ENCODE measurements at regions not wholly inside any gene's neighbourhood (a gene's known extent, or its start where the extent isn't known, plus 50 kb on each side); places are given as distances from the start of the nearest gene placed in this dataset.

DNA sequence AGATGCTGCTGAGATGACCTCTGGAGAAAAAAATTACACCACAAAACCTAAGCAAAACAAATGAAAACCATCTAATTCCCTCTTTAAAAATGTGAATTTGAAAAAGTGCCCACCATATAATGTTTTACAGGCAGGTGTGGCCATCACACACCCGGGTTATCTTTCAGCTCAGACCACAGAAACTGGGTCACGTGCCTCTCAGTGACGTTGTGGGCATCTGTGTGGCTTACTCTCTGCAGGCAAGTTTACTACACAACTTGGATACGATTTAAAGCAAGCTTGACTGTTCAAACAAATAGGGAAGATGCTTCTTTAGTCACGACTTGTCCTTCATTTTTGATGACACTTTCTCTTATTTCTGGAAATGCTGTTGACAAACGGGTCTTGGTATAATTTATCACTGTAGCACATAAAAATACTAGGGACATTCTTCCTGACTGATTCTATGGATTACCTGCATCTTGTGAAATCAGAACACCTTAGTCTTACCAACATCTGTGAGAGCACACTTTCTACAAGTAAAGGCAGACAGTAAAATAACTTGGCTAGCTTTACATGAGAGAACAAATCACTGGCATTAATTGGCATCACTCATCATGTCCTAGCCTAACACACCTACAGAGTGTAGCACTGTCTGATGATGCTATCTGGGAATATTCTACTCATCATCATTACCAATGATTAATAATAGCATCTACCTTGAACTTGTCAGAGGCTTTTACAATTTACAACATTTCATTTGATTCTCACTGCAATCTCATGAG is 89.3 kb upstream of the EDEM3 start:
- TF ChIP-seq CTCF (conservative IDR thresholded peaks at IDR 0.05) (no peak), EZH2 (IDR thresholded peaks at IDR 0.05; ENCODE audit: low read depth) (no peak)

All from PC-9 (cell line).